ENCODE measurements at regions not wholly inside any gene's neighbourhood (a gene's known extent, or its start where the extent isn't known, plus 50 kb on each side); places are given as distances from the start of the nearest gene placed in this dataset.

DNA sequence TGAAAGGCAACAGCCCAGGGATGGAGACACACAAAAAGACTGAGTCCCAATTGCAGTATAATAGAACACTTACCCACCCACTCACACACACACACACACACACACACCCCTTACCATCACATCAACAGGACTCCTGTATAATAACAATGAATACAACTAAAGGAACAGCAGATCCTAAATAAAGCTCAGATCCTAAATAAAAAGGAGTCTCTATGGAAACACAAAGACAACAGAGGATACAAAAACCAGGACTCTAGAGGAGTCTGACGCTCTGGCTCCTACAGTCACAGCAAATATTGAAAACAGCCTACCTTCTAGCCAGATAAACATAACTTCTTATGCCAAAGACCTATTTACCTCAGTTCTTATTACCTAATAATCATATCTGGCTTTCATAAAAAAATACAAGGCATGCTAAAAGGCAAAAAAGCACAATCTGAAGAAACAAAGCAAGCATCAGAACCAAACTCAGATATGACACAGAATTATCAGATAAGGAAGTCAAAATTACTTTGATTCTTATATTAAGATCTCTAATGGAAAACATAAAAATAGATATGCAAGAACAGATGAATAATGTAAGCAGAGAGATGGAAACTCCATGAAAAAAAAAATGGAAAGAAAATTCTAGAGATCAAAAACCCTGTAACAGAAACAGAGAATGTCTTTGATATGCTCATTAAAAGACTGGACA, 134.9 kb downstream of the MMUT start:
- no peaks in the 10 kb centered on the region for H3K27me3 ChIP-seq (ENCODE audit: insufficient read depth, poor library complexity, severe bottlenecking)
- DNase-seq (ENCODE audit: low read depth in 1 of 2, low spot score in 1 of 2), result no peak
- TF ChIP-seq GABPA (IDR thresholded peaks at IDR 0.05; ENCODE audit: low read depth) (no peak), POLR2AphosphoS5 (IDR thresholded peaks at IDR 0.05; ENCODE audit: low read depth) (no peak), SPI1 (IDR thresholded peaks at IDR 0.05; ENCODE audit: borderline replicate concordance, low read depth) (no peak)
- TF ChIP-seq, protein P1, sequence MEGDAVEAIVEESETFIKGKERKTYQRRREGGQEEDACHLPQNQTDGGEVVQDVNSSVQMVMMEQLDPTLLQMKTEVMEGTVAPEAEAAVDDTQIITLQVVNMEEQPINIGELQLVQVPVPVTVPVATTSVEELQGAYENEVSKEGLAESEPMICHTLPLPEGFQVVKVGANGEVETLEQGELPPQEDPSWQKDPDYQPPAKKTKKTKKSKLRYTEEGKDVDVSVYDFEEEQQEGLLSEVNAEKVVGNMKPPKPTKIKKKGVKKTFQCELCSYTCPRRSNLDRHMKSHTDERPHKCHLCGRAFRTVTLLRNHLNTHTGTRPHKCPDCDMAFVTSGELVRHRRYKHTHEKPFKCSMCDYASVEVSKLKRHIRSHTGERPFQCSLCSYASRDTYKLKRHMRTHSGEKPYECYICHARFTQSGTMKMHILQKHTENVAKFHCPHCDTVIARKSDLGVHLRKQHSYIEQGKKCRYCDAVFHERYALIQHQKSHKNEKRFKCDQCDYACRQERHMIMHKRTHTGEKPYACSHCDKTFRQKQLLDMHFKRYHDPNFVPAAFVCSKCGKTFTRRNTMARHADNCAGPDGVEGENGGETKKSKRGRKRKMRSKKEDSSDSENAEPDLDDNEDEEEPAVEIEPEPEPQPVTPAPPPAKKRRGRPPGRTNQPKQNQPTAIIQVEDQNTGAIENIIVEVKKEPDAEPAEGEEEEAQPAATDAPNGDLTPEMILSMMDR (IDR thresholded peaks at IDR 0.05; ENCODE audit: insufficient read depth, low read length), result no peak
- TF ChIP-seq, protein P2, sequence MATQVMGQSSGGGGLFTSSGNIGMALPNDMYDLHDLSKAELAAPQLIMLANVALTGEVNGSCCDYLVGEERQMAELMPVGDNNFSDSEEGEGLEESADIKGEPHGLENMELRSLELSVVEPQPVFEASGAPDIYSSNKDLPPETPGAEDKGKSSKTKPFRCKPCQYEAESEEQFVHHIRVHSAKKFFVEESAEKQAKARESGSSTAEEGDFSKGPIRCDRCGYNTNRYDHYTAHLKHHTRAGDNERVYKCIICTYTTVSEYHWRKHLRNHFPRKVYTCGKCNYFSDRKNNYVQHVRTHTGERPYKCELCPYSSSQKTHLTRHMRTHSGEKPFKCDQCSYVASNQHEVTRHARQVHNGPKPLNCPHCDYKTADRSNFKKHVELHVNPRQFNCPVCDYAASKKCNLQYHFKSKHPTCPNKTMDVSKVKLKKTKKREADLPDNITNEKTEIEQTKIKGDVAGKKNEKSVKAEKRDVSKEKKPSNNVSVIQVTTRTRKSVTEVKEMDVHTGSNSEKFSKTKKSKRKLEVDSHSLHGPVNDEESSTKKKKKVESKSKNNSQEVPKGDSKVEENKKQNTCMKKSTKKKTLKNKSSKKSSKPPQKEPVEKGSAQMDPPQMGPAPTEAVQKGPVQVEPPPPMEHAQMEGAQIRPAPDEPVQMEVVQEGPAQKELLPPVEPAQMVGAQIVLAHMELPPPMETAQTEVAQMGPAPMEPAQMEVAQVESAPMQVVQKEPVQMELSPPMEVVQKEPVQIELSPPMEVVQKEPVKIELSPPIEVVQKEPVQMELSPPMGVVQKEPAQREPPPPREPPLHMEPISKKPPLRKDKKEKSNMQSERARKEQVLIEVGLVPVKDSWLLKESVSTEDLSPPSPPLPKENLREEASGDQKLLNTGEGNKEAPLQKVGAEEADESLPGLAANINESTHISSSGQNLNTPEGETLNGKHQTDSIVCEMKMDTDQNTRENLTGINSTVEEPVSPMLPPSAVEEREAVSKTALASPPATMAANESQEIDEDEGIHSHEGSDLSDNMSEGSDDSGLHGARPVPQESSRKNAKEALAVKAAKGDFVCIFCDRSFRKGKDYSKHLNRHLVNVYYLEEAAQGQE (IDR thresholded peaks at IDR 0.05; ENCODE audit: insufficient replicate concordance, low read depth), result no peak
- H3K4me3 ChIP-seq (replicated peaks; ENCODE audit: insufficient read depth, low read length), result no peak overlapping the region
- H3K27ac ChIP-seq (replicated peaks), result no peak overlapping the region

DNA sequence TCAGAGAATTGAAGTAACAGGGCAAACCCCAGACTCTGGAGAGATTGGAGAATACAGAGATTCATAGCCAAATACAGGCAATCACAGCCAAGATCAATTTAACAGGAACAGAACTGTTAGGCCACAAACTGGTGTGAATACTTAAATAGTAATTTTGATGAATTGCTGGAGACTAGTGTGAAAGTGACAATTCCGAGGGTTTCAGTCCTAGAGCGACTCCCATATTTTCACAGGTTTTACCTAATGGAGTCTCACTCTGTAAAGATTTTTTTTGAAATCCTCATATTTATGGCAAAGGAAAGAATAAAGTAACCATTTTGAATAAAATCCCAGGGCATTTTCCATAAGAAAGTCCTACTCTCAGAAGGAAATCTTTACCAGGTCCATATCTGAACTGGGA, 135.5 kb downstream of the MMUT start:
- no peak for TF ChIP-seq POLR2AphosphoS5 (IDR thresholded peaks at IDR 0.05; ENCODE audit: low read depth)
- TF ChIP-seq GABPA (IDR thresholded peaks at IDR 0.05; ENCODE audit: low read depth), result no peak
- TF ChIP-seq SPI1 (IDR thresholded peaks at IDR 0.05; ENCODE audit: borderline replicate concordance, low read depth), result no peak
- TF ChIP-seq, protein P2 (IDR thresholded peaks at IDR 0.05; ENCODE audit: insufficient replicate concordance, low read depth), result no peak
- TF ChIP-seq, protein P1 (IDR thresholded peaks at IDR 0.05; ENCODE audit: insufficient read depth, low read length), result no peak
- H3K4me3 ChIP-seq (replicated peaks; ENCODE audit: insufficient read depth, low read length), result no peak overlapping the region
- no peak for DNase-seq (ENCODE audit: low read depth in 1 of 2, low spot score in 1 of 2)
- H3K27ac ChIP-seq (replicated peaks), result no peak overlapping the region
- H3K27me3 ChIP-seq (ENCODE audit: insufficient read depth, poor library complexity, severe bottlenecking), result no peaks in the 10 kb centered on the region

DNA sequence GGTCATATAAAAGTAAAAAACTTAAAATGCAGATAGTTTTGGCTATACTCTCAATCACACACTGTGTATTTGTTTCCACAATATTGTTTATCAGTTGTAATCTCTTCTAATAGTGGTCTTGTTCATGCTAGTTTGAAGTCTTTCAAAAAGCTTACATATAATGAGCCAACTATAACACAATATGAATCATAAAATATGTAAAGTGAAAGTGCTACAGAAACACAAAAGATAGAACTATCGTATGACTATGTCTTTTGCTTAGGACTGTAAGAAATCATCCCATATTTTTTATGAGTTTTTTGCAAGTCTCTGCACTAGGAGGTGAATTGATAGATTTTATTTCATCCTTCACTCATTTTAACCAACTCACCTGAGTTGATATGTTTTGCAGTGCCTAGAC, 136.0 kb downstream of the MMUT start:
- Histone ChIP-seq H3K4me3 (replicated peaks; ENCODE audit: insufficient read depth, low read length) (no peak overlapping the region), H3K27ac (replicated peaks) (no peak overlapping the region), H3K27me3 (ENCODE audit: insufficient read depth, poor library complexity, severe bottlenecking) (no peaks in the 10 kb centered on the region)
- DNase-seq (ENCODE audit: low read depth in 1 of 2, low spot score in 1 of 2), result no peak
- TF ChIP-seq, protein P1 (IDR thresholded peaks at IDR 0.05; ENCODE audit: insufficient read depth, low read length), result no peak

DNA sequence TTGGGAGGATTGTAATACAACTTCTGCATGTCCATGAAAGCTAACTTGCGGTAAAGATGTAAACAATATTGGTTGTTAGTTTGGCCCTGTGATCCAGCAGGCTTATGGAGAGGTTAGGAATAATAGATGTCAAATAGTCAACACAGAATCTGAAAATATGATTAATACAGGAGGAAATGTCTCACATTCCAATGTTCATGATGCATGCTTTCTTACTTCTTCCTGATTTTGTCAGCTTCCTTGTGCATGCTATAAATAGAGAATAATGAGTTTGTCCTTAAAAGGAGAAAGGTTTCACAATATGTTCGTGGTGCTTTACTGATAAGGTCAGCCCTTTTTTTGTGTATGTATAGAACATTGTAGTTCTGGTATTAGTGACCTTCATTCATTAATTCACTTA, 136.7 kb downstream of the MMUT start:
- Histone ChIP-seq H3K27me3 (ENCODE audit: insufficient read depth, poor library complexity, severe bottlenecking) (no peaks in the 10 kb centered on the region), H3K27ac (replicated peaks) (no peak overlapping the region), H3K4me3 (replicated peaks; ENCODE audit: insufficient read depth, low read length) (no peak overlapping the region)

More for the DNA sequence above, 136.7 kb downstream of the MMUT start:
- no peak for TF ChIP-seq GABPA (IDR thresholded peaks at IDR 0.05; ENCODE audit: low read depth)
- TF ChIP-seq, protein P2 (IDR thresholded peaks at IDR 0.05; ENCODE audit: insufficient replicate concordance, low read depth), result no peak
- no peak for TF ChIP-seq SPI1 (IDR thresholded peaks at IDR 0.05; ENCODE audit: borderline replicate concordance, low read depth)
- no peak for TF ChIP-seq POLR2AphosphoS5 (IDR thresholded peaks at IDR 0.05; ENCODE audit: low read depth)
- TF ChIP-seq, protein P1 (IDR thresholded peaks at IDR 0.05; ENCODE audit: insufficient read depth, low read length), result no peak
- no peak for DNase-seq (ENCODE audit: low read depth in 1 of 2, low spot score in 1 of 2)
